ENCODE measurements at regions not wholly inside any gene's neighbourhood (a gene's known extent, or its start where the extent isn't known, plus 50 kb on each side); places are given as distances from the start of the nearest gene placed in this dataset.

DNA sequence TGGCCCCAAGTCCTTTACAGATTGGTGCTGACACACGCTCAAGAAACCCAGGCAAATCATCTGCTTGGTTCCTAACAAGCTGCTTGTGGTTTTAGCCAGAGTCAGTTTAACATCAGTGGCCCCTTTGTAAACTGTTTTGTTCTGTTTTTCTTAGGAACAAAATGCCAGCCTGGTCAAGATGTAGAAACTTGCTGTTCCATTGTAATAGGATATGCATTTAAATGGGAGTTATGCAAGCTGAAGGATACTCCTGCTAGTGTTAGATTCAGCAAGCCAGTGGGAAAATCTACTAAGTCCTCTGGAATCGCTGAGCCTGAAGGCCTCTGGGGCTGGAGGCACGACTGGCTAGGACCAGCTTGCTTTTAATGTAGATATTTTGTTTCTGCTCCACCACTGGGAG is 391.1 kb downstream of the TLE4 start:
- H2BK120ac ChIP-seq (ENCODE audit: low read depth, low read length, poor library complexity, severe bottlenecking): no peak overlapping the region
- H3K4ac ChIP-seq (ENCODE audit: low read depth, low read length): no peak overlapping the region
- no peak overlapping the region for H2AK5ac ChIP-seq (ENCODE audit: insufficient read length, low read length)
- Mint-ChIP-seq H3K27ac (peak overlapping the region in 1 of 3 experiments; percentile 55; a peak in 2 of 7 replicates), H3K4me3 (no peak overlapping the region), H3K4me1 (peaks cover 14 to 16% of the 10 kb centered on the region in 2 experiments), H3K9me3 (no peaks in the 10 kb centered on the region), H3K36me3 (ENCODE audit: insufficient read depth in 1 of 3, low read depth in 3 of 3) (no peaks in the 10 kb centered on the region; a peak in 1 of 7 replicates), H3K27me3 (ENCODE audit: low read depth) (peaks cover 82% of the 10 kb centered on the region)
- no peak overlapping the region for H3K9ac ChIP-seq (ENCODE audit: extremely low read depth, insufficient read length, low read length)
- H3K4me2 ChIP-seq (ENCODE audit: insufficient read depth, insufficient read length, low read length): no peak overlapping the region
- no peak overlapping the region for H4K5ac ChIP-seq (ENCODE audit: insufficient read length, low read depth, low read length)
- H2BK20ac ChIP-seq (ENCODE audit: low read depth, low read length, poor library complexity, severe bottlenecking): no peak overlapping the region
- H3K9me3 ChIP-seq (ENCODE audit: control insufficient read depth, low read depth, low read length): no peaks in the 10 kb centered on the region
- H4K20me1 ChIP-seq (ENCODE audit: control insufficient read depth, insufficient read depth, insufficient read length): no peaks in the 10 kb centered on the region
- H2BK15ac ChIP-seq (ENCODE audit: low read depth, low read length): no peak overlapping the region
- DNase-seq: peak; percentile 27
- H3T11ph ChIP-seq (ENCODE audit: low read length): no peak overlapping the region
- H4K8ac ChIP-seq (replicated peaks; ENCODE audit: insufficient read length, low read depth, low read length): no peak overlapping the region
- no peaks in the 10 kb centered on the region for H3K23me2 ChIP-seq (ENCODE audit: insufficient read length, low read depth, low read length, poor library complexity, severe bottlenecking)
- H3K79me1 ChIP-seq (ENCODE audit: insufficient read depth, low read depth, low read length, poor library complexity, severe bottlenecking): no peaks in the 10 kb centered on the region
- H2AFZ ChIP-seq (ENCODE audit: low read length): no peak overlapping the region
- H3K18ac ChIP-seq (ENCODE audit: insufficient read length, low read depth, low read length): no peak overlapping the region
- H3K23ac ChIP-seq (ENCODE audit: insufficient read length, low read depth, low read length): no peak overlapping the region
- H3K56ac ChIP-seq (ENCODE audit: insufficient read length, low read depth, low read length): no peak overlapping the region
- no CpG with 5 or more reads among the region's 3 CpGs for whole genome bisulfite sequencing (ENCODE audit: extremely low coverage, insufficient read length, low lambda C conversion rate)
- no peak overlapping the region for H3K27ac ChIP-seq (ENCODE audit: insufficient read length, low read depth, low read length)
- no peak overlapping the region for H3K14ac ChIP-seq (ENCODE audit: insufficient read depth, low read length)
- H3K4me1 ChIP-seq (ENCODE audit: insufficient read depth, low read length): no peaks in the 10 kb centered on the region; the same call in 1 of the 2 replicates
- H2BK5ac ChIP-seq (ENCODE audit: insufficient read length, low read length): no peak overlapping the region
- peaks cover 7% of the 10 kb centered on the region; the same call in 1 of the 2 replicates for H3K27me3 ChIP-seq (ENCODE audit: insufficient read depth, low read length)
- H3K79me2 ChIP-seq (ENCODE audit: insufficient read depth, low read length): no peaks in the 10 kb centered on the region
- H4K91ac ChIP-seq (ENCODE audit: insufficient read length, low read depth, low read length): no peak overlapping the region
- H2BK12ac ChIP-seq (ENCODE audit: insufficient read length, low read depth, low read length): no peak overlapping the region
- TF ChIP-seq, protein P1, sequence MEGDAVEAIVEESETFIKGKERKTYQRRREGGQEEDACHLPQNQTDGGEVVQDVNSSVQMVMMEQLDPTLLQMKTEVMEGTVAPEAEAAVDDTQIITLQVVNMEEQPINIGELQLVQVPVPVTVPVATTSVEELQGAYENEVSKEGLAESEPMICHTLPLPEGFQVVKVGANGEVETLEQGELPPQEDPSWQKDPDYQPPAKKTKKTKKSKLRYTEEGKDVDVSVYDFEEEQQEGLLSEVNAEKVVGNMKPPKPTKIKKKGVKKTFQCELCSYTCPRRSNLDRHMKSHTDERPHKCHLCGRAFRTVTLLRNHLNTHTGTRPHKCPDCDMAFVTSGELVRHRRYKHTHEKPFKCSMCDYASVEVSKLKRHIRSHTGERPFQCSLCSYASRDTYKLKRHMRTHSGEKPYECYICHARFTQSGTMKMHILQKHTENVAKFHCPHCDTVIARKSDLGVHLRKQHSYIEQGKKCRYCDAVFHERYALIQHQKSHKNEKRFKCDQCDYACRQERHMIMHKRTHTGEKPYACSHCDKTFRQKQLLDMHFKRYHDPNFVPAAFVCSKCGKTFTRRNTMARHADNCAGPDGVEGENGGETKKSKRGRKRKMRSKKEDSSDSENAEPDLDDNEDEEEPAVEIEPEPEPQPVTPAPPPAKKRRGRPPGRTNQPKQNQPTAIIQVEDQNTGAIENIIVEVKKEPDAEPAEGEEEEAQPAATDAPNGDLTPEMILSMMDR (conservative IDR thresholded peaks at IDR 0.05): no peak

Data from H9 (cell line).